ENCODE measurements at regions not wholly inside any gene's neighbourhood (a gene's known extent, or its start where the extent isn't known, plus 50 kb on each side); places are given as distances from the start of the nearest gene placed in this dataset.

DNA sequence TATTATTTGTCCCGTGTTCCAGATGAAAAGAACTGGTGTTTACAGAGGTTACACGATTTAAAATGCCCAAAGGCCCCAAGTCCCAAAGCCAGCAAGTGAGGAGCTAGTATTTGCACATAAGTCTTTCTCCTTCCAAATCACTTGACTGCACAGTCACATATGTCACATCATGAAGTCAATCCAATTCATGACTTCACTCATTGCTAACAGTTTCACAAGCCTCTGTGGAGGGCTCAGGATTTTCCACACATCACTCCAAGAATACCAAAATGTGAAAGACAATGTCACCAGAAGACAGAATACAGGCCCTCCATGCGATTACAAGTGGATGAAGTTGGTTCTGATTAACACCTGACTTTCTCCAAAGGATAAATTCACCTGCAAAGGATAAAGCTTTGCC, 283.1 kb upstream of the UBE2E2 start:
- no peak for TF ChIP-seq ZNF274 (IDR thresholded peaks at IDR 0.05; ENCODE audit: low read depth, low read length)
- no peak for TF ChIP-seq ZBTB33 (IDR thresholded peaks at IDR 0.05; ENCODE audit: extremely low read depth, insufficient replicate concordance, low read length)
- TF ChIP-seq SIN3A (IDR thresholded peaks at IDR 0.05; ENCODE audit: low read depth), result no peak
- TF ChIP-seq, protein P1, sequence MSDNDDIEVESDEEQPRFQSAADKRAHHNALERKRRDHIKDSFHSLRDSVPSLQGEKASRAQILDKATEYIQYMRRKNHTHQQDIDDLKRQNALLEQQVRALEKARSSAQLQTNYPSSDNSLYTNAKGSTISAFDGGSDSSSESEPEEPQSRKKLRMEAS (IDR thresholded peaks at IDR 0.05), result no peak
- no peak for TF ChIP-seq EZH2phosphoT487 (IDR thresholded peaks at IDR 0.05; ENCODE audit: borderline replicate concordance)
- no peak for TF ChIP-seq EGR1 (IDR thresholded peaks at IDR 0.05; ENCODE audit: low read depth)
